T-helper 1 cell treated with Interleukin-12 subunit alpha and Interleukin-12 subunit beta and Interleukin-4 antibody, amounts not matched to agents 30 μg/mL and 1 μg/mL, for 36 hours (primary cell): ENCODE measurements at regions not wholly inside any gene's neighbourhood (a gene's known extent, or its start where the extent isn't known, plus 50 kb on each side); places are given as distances from the start of the nearest gene placed in this dataset.

Experiments
- H3K27ac Mint-ChIP-seq: one replicate; pipeline ENCODE4 v1.8.0; 2021; ENCODE audit warnings: mild to moderate bottlenecking, mixed read lengths
- H3K27me3 Mint-ChIP-seq: one replicate; pipeline ENCODE4 v1.8.0; 2021; ENCODE audit warnings: low read depth, mixed read lengths
- H3K36me3 Mint-ChIP-seq: one replicate; pipeline ENCODE4 v1.8.0; 2021; ENCODE audit warnings: low read depth, mixed read lengths
- H3K4me1 Mint-ChIP-seq: one replicate; pipeline ENCODE4 v1.8.0; 2021; ENCODE audit warnings: low read depth, mixed read lengths
- H3K4me3 Mint-ChIP-seq: one replicate; pipeline ENCODE4 v1.8.0; 2021; ENCODE audit warnings: mild to moderate bottlenecking, moderate library complexity, mixed read lengths
- H3K9me3 Mint-ChIP-seq: one replicate; pipeline ENCODE4 v1.8.0; 2021; ENCODE audit warnings: mixed read lengths

DNA sequence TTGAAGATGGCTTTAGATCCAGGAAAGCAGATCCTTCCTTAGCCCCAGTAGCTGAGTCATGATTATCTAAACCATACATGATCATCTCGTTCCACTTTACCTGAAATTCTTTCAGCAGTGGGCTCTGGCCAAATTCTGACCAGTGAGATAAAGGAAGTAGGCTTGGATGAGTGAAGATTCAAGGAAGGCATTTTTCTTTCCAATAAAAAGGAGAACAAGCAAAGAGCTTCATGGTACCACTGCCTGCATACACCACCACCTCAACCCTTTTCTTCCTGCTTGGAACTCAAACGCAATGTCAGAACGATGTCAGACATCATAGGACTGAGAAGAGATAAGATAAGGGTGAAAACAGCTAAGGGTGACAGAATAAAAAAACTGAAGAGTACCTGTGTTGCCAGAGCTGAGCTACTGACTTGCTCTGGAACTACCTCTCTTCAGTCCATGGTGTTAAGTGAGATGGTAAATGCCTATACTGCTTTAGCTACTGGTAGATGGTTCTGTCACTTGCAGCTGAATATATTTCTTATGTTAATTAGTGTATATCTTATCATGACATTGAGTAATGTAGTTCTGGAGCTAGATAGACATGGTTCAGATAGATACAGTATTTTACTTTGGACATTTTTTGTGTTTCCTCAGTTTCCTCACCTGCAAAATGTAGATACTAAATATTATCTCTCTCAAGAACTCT lies 58.7 kb upstream of the ACVR1 start:
- Mint-ChIP-seq H3K27ac (no peak overlapping the region), H3K4me1 (no peaks in the 10 kb centered on the region), H3K36me3 (no peaks in the 10 kb centered on the region), H3K9me3 (no peaks in the 10 kb centered on the region), H3K4me3 (no peak overlapping the region), H3K27me3 (no peaks in the 10 kb centered on the region)

DNA sequence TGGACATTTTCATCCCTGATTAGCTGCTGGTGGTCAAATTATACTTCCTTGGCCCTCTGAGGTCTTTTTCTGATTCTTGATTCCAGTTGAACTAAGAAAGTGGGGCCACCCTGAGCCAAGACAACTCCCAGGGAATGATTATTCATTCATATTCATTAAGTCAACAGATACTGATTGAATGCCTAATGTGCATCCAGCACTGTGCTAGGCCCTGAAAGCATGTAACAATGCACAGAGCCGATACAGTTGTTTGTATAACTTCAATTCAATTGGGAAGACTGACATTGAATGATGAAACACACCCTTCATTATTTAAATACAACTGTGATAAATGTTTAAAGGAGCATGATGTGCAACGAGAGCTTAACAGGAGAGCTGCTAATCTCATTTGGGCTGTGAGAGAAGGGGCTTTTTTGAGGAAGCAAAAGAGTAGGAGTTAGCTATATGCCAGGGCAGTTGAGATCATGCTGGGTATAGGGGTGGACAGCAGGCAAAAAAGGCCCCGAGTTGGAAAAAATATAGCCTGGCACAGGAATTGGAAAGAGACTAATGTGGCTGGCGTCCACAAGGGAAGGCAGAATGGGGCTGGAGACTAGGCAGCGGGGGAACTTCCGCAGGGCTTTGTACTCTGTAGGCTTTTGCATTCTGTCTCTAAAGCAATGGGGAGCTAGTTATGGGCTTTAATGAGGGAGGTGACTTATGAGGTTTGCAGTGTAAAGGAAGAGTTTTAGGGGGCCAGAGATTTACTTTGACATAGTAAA lies 57.2 kb upstream of the ACVR1 start:
- H3K9me3 Mint-ChIP-seq, result no peaks in the 10 kb centered on the region
- no peaks in the 10 kb centered on the region for H3K27me3 Mint-ChIP-seq
- no peak overlapping the region for H3K4me3 Mint-ChIP-seq
- H3K27ac Mint-ChIP-seq, result no peak overlapping the region
- H3K4me1 Mint-ChIP-seq, result no peaks in the 10 kb centered on the region
- H3K36me3 Mint-ChIP-seq, result no peaks in the 10 kb centered on the region

DNA sequence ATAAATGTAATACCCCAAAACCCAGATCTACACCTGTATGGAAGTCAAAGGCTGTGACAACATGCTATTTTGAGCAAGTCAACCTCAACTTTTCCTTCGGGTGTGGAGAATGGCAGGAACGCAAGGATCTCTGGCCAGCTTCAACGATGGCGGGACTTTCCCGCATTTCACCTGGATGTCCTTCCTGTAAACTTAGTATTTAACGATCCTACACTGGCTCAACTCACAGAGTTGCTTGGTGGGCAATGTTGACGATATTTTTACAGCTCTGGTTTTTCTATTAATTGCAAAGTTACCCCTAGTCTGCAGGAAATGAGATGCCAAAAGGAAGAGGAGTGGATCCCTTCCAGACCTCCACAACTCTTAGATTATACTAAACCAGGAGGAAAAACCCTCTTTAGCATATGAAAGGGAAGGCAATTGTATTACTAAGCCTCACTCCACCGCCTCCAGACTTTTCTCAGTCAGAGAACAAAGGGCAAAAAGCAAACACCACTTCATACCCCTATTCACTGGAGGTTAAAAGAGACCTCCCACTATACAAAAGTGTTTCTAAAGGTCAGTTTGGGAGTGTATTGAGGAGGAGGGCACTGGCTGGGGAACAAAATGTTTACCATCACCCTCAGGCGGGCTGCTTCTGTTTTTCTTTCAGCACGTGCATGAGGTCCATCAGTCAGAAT lies 56.5 kb upstream of the ACVR1 start:
- Mint-ChIP-seq H3K4me3 (no peak overlapping the region), H3K4me1 (no peaks in the 10 kb centered on the region)

DNA sequence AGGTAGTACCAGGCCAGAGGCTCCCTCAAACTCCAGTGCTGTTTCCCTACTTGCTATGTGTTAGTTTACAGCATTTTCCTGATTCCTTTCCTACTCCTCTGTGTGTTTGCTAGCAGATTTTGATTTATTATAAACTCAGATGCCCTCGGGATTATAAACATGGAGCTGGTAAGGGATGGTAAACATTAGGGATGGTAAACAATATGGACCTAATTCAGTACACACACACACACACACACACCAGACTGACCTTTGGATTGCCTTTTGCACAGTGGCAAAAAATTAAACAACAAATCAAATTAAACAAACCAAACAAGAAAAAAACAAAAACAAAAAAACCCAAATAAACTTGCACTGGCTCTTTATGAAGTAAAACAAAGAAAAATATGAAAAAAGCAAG lies 55.4 kb upstream of the ACVR1 start:
- Mint-ChIP-seq H3K9me3 (no peaks in the 10 kb centered on the region), H3K4me3 (no peak overlapping the region), H3K36me3 (no peaks in the 10 kb centered on the region), H3K27me3 (no peaks in the 10 kb centered on the region), H3K4me1 (no peaks in the 10 kb centered on the region), H3K27ac (no peak overlapping the region)

More for the DNA sequence above, 56.5 kb upstream of the ACVR1 start:
- no peak overlapping the region for H3K27ac Mint-ChIP-seq
- H3K9me3 Mint-ChIP-seq, result no peaks in the 10 kb centered on the region
- no peaks in the 10 kb centered on the region for H3K27me3 Mint-ChIP-seq
- no peaks in the 10 kb centered on the region for H3K36me3 Mint-ChIP-seq

DNA sequence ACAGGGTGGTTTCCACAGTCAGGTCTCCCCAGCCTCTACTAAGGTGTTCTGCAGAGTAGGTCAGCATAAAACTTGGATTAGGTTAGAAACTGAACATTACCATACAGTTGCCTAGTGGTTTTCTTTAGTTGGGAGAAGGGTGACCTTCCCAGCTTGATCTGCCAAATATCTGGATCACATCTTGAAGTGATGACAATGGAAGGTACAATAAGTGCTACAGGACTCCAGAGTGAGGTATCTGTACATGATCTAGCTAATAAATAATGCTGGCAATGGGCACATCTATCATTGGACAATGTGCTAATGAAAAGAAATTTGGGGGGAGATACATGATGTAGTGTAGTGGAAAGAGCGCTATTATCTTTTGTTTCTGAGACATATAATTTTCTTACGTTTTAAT lies 54.6 kb upstream of the ACVR1 start:
- H3K27ac Mint-ChIP-seq, result no peak overlapping the region
- H3K27me3 Mint-ChIP-seq, result no peaks in the 10 kb centered on the region
- H3K4me3 Mint-ChIP-seq, result no peak overlapping the region
- H3K9me3 Mint-ChIP-seq, result no peaks in the 10 kb centered on the region
- H3K36me3 Mint-ChIP-seq, result no peaks in the 10 kb centered on the region
- no peaks in the 10 kb centered on the region for H3K4me1 Mint-ChIP-seq

DNA sequence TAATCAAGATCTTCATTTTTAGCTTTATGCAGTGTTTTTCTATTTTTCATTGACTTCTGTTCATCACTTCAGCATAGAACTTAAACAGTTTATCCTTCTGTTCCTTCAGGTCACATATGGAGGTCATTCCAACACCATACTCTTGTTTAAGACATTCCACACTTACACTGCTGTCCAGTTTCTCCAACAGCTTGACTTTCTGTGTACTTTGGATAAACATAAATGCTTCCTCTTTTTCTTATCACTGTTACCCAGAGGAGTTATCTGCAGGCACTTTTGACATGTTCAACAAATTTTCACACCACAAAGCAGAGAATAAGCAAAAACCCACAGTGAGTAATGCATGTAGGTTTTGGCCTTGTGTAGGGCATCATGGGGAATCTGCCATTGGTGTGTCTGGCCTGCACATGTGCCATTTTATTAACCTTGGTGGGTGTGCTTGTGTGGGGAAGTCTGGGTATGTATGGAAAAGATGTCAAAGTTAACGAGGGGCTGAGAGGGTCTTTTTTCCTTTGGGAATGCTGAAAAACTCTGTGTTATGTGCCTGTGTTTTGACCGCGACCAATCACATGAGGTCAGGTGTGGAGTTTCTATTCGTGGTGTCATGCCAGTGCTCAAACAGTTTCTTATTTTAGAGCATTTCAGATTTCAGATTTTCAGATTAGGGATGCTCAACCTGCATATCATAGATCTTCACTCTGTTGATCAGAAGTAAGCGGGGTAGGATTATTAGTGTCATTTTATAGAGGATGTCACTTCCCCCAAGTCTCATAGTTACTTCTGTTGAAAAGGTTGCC lies 53.9 kb upstream of the ACVR1 start:
- no peaks in the 10 kb centered on the region for H3K4me1 Mint-ChIP-seq
- H3K4me3 Mint-ChIP-seq, result no peak overlapping the region
- no peaks in the 10 kb centered on the region for H3K36me3 Mint-ChIP-seq
- no peak overlapping the region for H3K27ac Mint-ChIP-seq
- no peaks in the 10 kb centered on the region for H3K9me3 Mint-ChIP-seq
- H3K27me3 Mint-ChIP-seq, result no peaks in the 10 kb centered on the region

DNA sequence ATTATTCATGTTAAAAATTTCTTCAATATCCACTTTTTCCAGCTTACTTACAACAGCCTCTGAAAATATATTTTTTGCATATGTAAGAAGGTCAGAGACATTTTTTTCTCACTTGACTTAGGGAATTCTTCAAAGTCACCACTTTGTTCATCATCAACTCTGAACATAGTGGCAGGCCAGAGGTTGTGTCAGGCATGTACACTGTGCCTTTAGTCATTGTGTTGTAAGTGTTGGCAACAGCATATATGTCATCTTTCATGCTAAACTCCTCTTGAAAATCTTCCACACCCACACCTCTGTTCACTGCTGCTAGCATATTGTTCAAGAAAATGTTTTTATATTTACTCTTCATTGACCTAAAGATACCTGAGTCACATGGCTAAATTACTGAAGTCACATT lies 52.2 kb upstream of the ACVR1 start:
- no peaks in the 10 kb centered on the region for H3K36me3 Mint-ChIP-seq
- no peak overlapping the region for H3K4me3 Mint-ChIP-seq
- no peaks in the 10 kb centered on the region for H3K4me1 Mint-ChIP-seq
- H3K9me3 Mint-ChIP-seq, result no peaks in the 10 kb centered on the region
- no peaks in the 10 kb centered on the region for H3K27me3 Mint-ChIP-seq
- no peak overlapping the region for H3K27ac Mint-ChIP-seq

DNA sequence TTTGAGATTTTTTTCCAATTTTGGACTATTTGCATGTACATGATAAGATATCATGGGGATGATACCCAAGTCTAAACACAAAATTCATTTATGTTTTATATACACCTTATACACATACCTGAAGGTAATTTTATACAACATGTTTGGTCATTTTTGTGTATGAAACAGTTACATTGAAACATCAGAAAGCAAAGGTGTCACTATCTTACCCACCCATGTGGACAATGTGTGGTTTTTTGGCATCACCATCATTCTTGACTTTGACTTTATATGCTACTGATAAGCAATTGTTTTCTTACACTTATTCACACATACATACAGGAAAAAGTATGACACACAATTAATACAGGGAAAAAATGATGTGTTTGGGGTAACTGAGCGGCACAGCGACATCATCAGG lies 51.0 kb upstream of the ACVR1 start:
- Mint-ChIP-seq H3K4me1 (no peaks in the 10 kb centered on the region), H3K9me3 (no peaks in the 10 kb centered on the region), H3K27me3 (no peaks in the 10 kb centered on the region), H3K27ac (no peak overlapping the region), H3K36me3 (no peaks in the 10 kb centered on the region), H3K4me3 (no peak overlapping the region)
